B cell (primary cell): ENCODE measurements at regions not wholly inside any gene's neighbourhood (a gene's known extent, or its start where the extent isn't known, plus 50 kb on each side); places are given as distances from the start of the nearest gene placed in this dataset.

Source experiments
- ATAC-seq: fragments of 200-7000 bp; cut with Tn5 transposase; one replicate; pipeline ENCODE4 v1.10.0; 2021; ENCODE audit warnings: low read depth, mild to moderate bottlenecking, moderate number of reproducible peaks, moderate library complexity
- CTCF ChIA-PET: fragments of 350-600 bp; sonication (Branson Sonifier 250); formaldehyde crosslinking; loops from one replicate; lab custom pipeline; 2021; ENCODE audit warnings: antibody characterized with exemption, inconsistent platforms; lab: Charles Lee
- POLR2A ChIA-PET: fragments of 350-600 bp; sonication (Branson Sonifier 250); formaldehyde crosslinking; loops from one replicate; lab custom pipeline; 2021; ENCODE audit warnings: antibody characterized with exemption; lab: Charles Lee
- DNase-seq: peaks from one replicate; pipeline ENCODE4 v3.0.0; 2013
- H2AFZ ChIP-seq: 2 replicates; pipeline ENCODE4 v1.6.1; 2012; ENCODE audit warnings: mild to moderate bottlenecking, low read depth, low read length; ENCODE audit not compliant: insufficient read depth, poor library complexity, severe bottlenecking
- H3K27ac ChIP-seq, 2 donors: 1 replicate in 1 of 2; 2 replicates in 1 of 2; pipeline ENCODE4 v1.5.1; 2012 to 2013; ENCODE audit warnings: low read length in 2 of 2, mild to moderate bottlenecking in 2 of 2, moderate library complexity in 1 of 2
- H3K27me3 ChIP-seq, 4 experiments: fragments of 200-600 bp in 1 of 4; sonication (generic) in 1 of 4; replicated peaks in 1 of 4; 1 replicate in 2 of 4; 2 replicates in 2 of 4; pipeline versions ENCODE4 v1.6.1 to v1.7.0; 2013 to 2016; ENCODE audit warnings: low read length in 3 of 4, mild to moderate bottlenecking in 2 of 4, mixed read lengths in 1 of 4, moderate library complexity in 1 of 4; ENCODE audit not compliant: insufficient read depth in 4 of 4, control insufficient read depth in 3 of 4; ENCODE audit errors: control extremely low read depth in 1 of 4
- H3K36me3 ChIP-seq, 2 experiments: replicated peaks in 1 of 2; 1 replicate in 1 of 2; 2 replicates in 1 of 2; pipeline versions ENCODE4 v1.6.1 to v1.7.1; 2013; ENCODE audit warnings: low read length in 1 of 2; ENCODE audit not compliant: insufficient read depth in 2 of 2, control insufficient read depth in 1 of 2; ENCODE audit errors: control extremely low read depth in 1 of 2, extremely low read depth in 1 of 2
- H3K4me1 ChIP-seq, 2 donors: fragments of 200-600 bp in 1 of 2; sonication (generic) in 1 of 2; 1 replicate in 1 of 2; 2 replicates in 1 of 2; pipeline versions ENCODE4 v1.5.1 to v1.6.1; 2013 to 2017; ENCODE audit warnings: low read length in 2 of 2; ENCODE audit not compliant: control insufficient read depth in 2 of 2, insufficient read depth in 2 of 2
- H3K4me2 ChIP-seq: replicated peaks from 2 replicates; pipeline ENCODE3; 2012; ENCODE audit warnings: mild to moderate bottlenecking, low read depth, low read length; ENCODE audit not compliant: poor library complexity, severe bottlenecking
- H3K4me3 ChIP-seq, 5 experiments: fragments of 200-600 bp in 1 of 5; sonication (generic) in 1 of 5; 1 replicate in 3 of 5; 2 replicates in 2 of 5; pipeline versions ENCODE4 v1.5.1 to v1.7.0; 2011 to 2016; ENCODE audit warnings: low read length in 4 of 5, mild to moderate bottlenecking in 4 of 5, low read depth in 2 of 5, control low read depth in 1 of 5, moderate library complexity in 1 of 5; ENCODE audit not compliant: insufficient read depth in 1 of 5; ENCODE audit errors: control extremely low read depth in 1 of 5, extremely low read depth in 1 of 5
- H3K79me2 ChIP-seq: fragments of 200-600 bp; sonication (generic); one replicate; pipeline ENCODE4 v1.6.0; 2016; ENCODE audit warnings: low read length; ENCODE audit not compliant: control insufficient read depth, insufficient read depth
- H3K9ac ChIP-seq: fragments of 200-600 bp; sonication (generic); 2 replicates; pipeline ENCODE4 v1.6.1; 2017; ENCODE audit warnings: mild to moderate bottlenecking, low read length, moderate library complexity
- H3K9me3 ChIP-seq, 3 donors: one replicate each; pipeline versions ENCODE4 v1.6.1 to v1.7.1; 2013; ENCODE audit warnings: low read length in 2 of 3; ENCODE audit not compliant: control insufficient read depth in 2 of 3, insufficient read depth in 1 of 3; ENCODE audit errors: control extremely low read depth in 1 of 3
- H4K20me1 ChIP-seq: 2 replicates; pipeline ENCODE4 v1.6.0; 2012; ENCODE audit warnings: mild to moderate bottlenecking, low read length; ENCODE audit not compliant: insufficient read depth, control insufficient read depth, poor library complexity, severe bottlenecking
- H3K27ac Mint-ChIP-seq: one replicate; pipeline ENCODE4 v1.8.0; 2021; ENCODE audit warnings: mixed read lengths
- H3K27me3 Mint-ChIP-seq: one replicate; pipeline ENCODE4 v1.8.0; 2021; ENCODE audit warnings: mixed read lengths
- H3K4me1 Mint-ChIP-seq: one replicate; pipeline ENCODE4 v1.8.0; 2021; ENCODE audit warnings: mixed read lengths
- H3K4me3 Mint-ChIP-seq: one replicate; pipeline ENCODE4 v1.8.0; 2021; ENCODE audit warnings: mixed read lengths
- H3K9me3 Mint-ChIP-seq: one replicate; pipeline ENCODE4 v1.8.0; 2022; ENCODE audit warnings: mixed read lengths; ENCODE audit not compliant: insufficient read depth
- CTCF ChIP-seq: fragments of 200-600 bp; IDR thresholded peaks from one replicate; pipeline ENCODE4 v1.8.0; 2022; ENCODE audit warnings: antibody characterized with exemption, mild to moderate bottlenecking
- EZH2 ChIP-seq: IDR thresholded peaks from 2 replicates; pipeline ENCODE4 v1.6.1; 2012; ENCODE audit warnings: borderline replicate concordance, low read depth, mild to moderate bottlenecking, moderate library complexity, low read length; ENCODE audit not compliant: insufficient read depth, poor library complexity, severe bottlenecking
- WGBS: methylation state at CpG from one replicate; pipeline ENCODE4 v1.1.5; 2013; ENCODE audit warnings: missing lambda C conversion rate; ENCODE audit not compliant: insufficient coverage; 5-methylcytosine and 5-hydroxymethylcytosine counted together
- intact Hi-C: fragments of 100-400 bp; cut with micrococcal nuclease; formaldehyde crosslinking; loops from one replicate; pipeline ENCODE4 v1.10.0; 2022

DNA sequence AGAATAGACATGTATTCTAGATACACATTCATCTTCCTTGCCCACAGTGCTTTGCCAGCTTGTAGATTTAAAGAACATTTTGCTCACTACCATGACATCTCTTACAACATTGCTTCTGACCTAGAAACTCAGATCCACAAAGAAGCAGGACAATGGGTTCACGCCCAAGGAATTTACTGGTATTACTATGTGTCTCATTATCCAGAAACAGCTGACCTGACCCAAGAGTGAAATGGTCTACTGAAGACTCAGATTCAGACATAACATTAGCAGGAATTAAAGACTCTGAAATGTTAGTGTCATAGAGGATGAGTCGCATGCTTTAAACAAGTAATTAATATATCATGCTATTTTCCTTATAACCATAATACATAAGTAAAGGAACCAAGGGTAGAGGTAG is 731.4 kb downstream of the GALC start:
- Histone ChIP-seq H3K4me1 (no peaks in the 10 kb centered on the region), H3K9ac (no peak overlapping the region), H4K20me1 (no peaks in the 10 kb centered on the region), H3K36me3 (no peaks in the 10 kb centered on the region), H3K4me3 (no peak overlapping the region), H3K27ac (no peak overlapping the region), H2AFZ (no peak overlapping the region), H3K79me2 (no peaks in the 10 kb centered on the region), H3K9me3 (peaks cover 0 to 8% (median 0%) of the 10 kb centered on the region in 3 donors), H3K4me2 (no peak overlapping the region), H3K27me3 (no peaks in the 10 kb centered on the region)
- Mint-ChIP-seq H3K9me3 (peaks cover 2% of the 10 kb centered on the region), H3K4me1 (no peaks in the 10 kb centered on the region), H3K27ac (no peak overlapping the region), H3K4me3 (no peak overlapping the region), H3K27me3 (no peaks in the 10 kb centered on the region)
- ChIA-PET CTCF (no interaction called here), POLR2A (no interaction called here)
- intact Hi-C loops, result no loop called here
- no peak for TF ChIP-seq EZH2
- no peak for TF ChIP-seq CTCF
- WGBS, result 86% methylated on average over 1 of the region's 2 CpGs
- ATAC-seq, result no peak
- DNase-seq, result no peak

- Histone ChIP-seq H3K27ac (no peak overlapping the region), H3K4me2 (no peak overlapping the region), H3K4me1 (no peaks in the 10 kb centered on the region), H3K9me3 (peaks cover 0 to 8% (median 0%) of the 10 kb centered on the region in 3 donors), H3K27me3 (no peaks in the 10 kb centered on the region), H3K79me2 (no peaks in the 10 kb centered on the region), H4K20me1 (no peaks in the 10 kb centered on the region), H3K36me3 (no peaks in the 10 kb centered on the region), H2AFZ (no peak overlapping the region), H3K4me3 (no peak overlapping the region), H3K9ac (no peak overlapping the region)
- ATAC-seq (no peak), DNase-seq (no peak)
- no peaks in the 10 kb centered on the region for H3K4me1 Mint-ChIP-seq
- intact Hi-C loops, result no loop called here
- CTCF ChIA-PET, result no interaction called here
- peaks cover 2% of the 10 kb centered on the region for H3K9me3 Mint-ChIP-seq
- TF ChIP-seq EZH2 (no peak), CTCF (no peak)
- H3K27me3 Mint-ChIP-seq, result no peaks in the 10 kb centered on the region
- H3K27ac Mint-ChIP-seq, result no peak overlapping the region
- POLR2A ChIA-PET, result no interaction called here
- no peak overlapping the region for H3K4me3 Mint-ChIP-seq
- WGBS, result no CpG with 5 or more reads among the region's 3 CpGs
These were observed 732.5 kb downstream of the GALC start for GRCh38 chr14:87260460-87260859.
